Hepatocyte (in vitro differentiated cells): ENCODE measurements at regions not wholly inside any gene's neighbourhood (a gene's known extent, or its start where the extent isn't known, plus 50 kb on each side); places are given as distances from the start of the nearest gene placed in this dataset.

Experiments
- DNase-seq: peaks from one replicate; pipeline ENCODE4 v3.0.0-alpha.2; 2016; ENCODE audit warnings: low spot score
- H2AFZ ChIP-seq: fragments of 200-600 bp; sonication (generic); 2 replicates; pipeline ENCODE4 v1.6.0; 2016; ENCODE audit warnings: antibody characterized with exemption, mild to moderate bottlenecking
- H3K27ac ChIP-seq: fragments of 200-600 bp; sonication (generic); 2 replicates; pipeline ENCODE4 v1.5.1; 2016; ENCODE audit warnings: mild to moderate bottlenecking
- H3K27me3 ChIP-seq: fragments of 200-600 bp; sonication (generic); 2 replicates; pipeline ENCODE4 v1.6.1; 2016
- H3K36me3 ChIP-seq: fragments of 200-600 bp; sonication (generic); replicated peaks from 2 replicates; pipeline ENCODE4 v1.5.1; 2016; ENCODE audit warnings: low read depth; ENCODE audit not compliant: insufficient read depth
- H3K4me1 ChIP-seq: fragments of 200-600 bp; sonication (generic); 2 replicates; pipeline ENCODE4 v1.5.1; 2016; ENCODE audit warnings: mild to moderate bottlenecking, moderate library complexity; ENCODE audit not compliant: insufficient read depth
- H3K4me2 ChIP-seq: fragments of 200-600 bp; sonication (generic); 2 replicates; pipeline ENCODE4 v1.6.0; 2016
- H3K4me3 ChIP-seq: fragments of 200-600 bp; sonication (generic); 2 replicates; pipeline ENCODE4 v1.5.1; 2016; ENCODE audit warnings: mild to moderate bottlenecking
- H3K79me2 ChIP-seq: fragments of 200-600 bp; sonication (generic); 2 replicates; pipeline ENCODE4 v1.6.0; 2017; ENCODE audit warnings: mild to moderate bottlenecking
- H3K9me2 ChIP-seq: fragments of 200-600 bp; sonication (generic); replicated peaks from 2 replicates; pipeline ENCODE4 v1.6.0; 2017; ENCODE audit warnings: mild to moderate bottlenecking; ENCODE audit not compliant: insufficient read depth
- H3K9me3 ChIP-seq: fragments of 200-600 bp; sonication (generic); 2 replicates; pipeline ENCODE4 v1.5.1; 2016; ENCODE audit warnings: low read depth, mild to moderate bottlenecking
- H4K20me1 ChIP-seq: fragments of 200-600 bp; sonication (generic); 2 replicates; pipeline ENCODE4 v1.6.0; 2016; ENCODE audit warnings: mild to moderate bottlenecking; ENCODE audit not compliant: insufficient read depth, poor library complexity, severe bottlenecking
- EZH2 ChIP-seq: fragments of 200-600 bp; sonication (generic); IDR thresholded peaks from 2 replicates; pipeline ENCODE4 v1.6.1; 2016; ENCODE audit warnings: antibody characterized with exemption, mild to moderate bottlenecking, borderline replicate concordance
- EZH2phosphoT487 ChIP-seq: fragments of 200-600 bp; sonication (generic); IDR thresholded peaks from one replicate; pipeline ENCODE4 v1.6.1; 2018; ENCODE audit warnings: antibody characterized with exemption, mild to moderate bottlenecking, low read depth, moderate library complexity; ENCODE audit not compliant: unreplicated experiment, severe bottlenecking
- WGBS: methylation state at CpG from one replicate; pipeline ENCODE4 v1.1.6; 2016; ENCODE audit warnings: low lambda C conversion rate; ENCODE audit errors: missing lambda C conversion rate; 5-methylcytosine and 5-hydroxymethylcytosine counted together
- TF ChIP-seq, protein P1 (sequence below): fragments of 200-600 bp; sonication (generic); IDR thresholded peaks from 2 replicates; pipeline ENCODE4 v1.5.1; 2016; ENCODE audit warnings: antibody characterized with exemption, mild to moderate bottlenecking; ENCODE audit not compliant: poor library complexity

DNA sequence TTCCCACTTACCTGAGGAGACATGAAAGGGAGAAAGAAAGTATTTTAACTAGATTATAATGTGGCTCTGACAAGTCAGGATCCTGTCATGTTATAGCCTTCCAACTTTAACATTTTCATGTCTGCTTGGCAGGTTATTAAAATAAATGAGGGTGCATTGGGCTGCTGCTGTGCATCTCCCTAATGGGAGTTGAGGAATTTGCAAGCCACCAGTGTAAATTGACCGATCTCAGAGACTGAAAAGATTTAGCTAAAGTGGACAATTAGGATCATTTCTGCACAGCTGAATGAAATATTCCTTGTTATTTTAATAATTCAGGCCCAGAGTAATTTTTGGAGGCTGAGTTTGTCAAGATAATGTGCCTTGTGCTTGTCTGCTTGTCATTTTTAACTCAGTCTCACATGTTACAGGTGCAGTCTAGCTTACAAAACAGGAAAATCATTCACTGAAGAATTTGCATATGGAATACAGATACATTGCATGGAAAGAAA lies 366.3 kb upstream of the ADAMTS16 start:
- H3K36me3 ChIP-seq: no peaks in the 10 kb centered on the region
- H3K9me2 ChIP-seq: no peaks in the 10 kb centered on the region
- no peaks in the 10 kb centered on the region for H3K9me3 ChIP-seq
- H3K4me3 ChIP-seq: no peak overlapping the region
- H3K4me2 ChIP-seq: no peak overlapping the region
- H3K4me1 ChIP-seq: no peaks in the 10 kb centered on the region
- no peaks in the 10 kb centered on the region for H3K79me2 ChIP-seq
- H2AFZ ChIP-seq: no peak overlapping the region
- no peaks in the 10 kb centered on the region for H3K27me3 ChIP-seq
- WGBS: 83% methylated on average over 1 of the region's 1 CpG
- no peaks in the 10 kb centered on the region for H4K20me1 ChIP-seq
- no peak overlapping the region for H3K27ac ChIP-seq
- TF ChIP-seq, protein P1, sequence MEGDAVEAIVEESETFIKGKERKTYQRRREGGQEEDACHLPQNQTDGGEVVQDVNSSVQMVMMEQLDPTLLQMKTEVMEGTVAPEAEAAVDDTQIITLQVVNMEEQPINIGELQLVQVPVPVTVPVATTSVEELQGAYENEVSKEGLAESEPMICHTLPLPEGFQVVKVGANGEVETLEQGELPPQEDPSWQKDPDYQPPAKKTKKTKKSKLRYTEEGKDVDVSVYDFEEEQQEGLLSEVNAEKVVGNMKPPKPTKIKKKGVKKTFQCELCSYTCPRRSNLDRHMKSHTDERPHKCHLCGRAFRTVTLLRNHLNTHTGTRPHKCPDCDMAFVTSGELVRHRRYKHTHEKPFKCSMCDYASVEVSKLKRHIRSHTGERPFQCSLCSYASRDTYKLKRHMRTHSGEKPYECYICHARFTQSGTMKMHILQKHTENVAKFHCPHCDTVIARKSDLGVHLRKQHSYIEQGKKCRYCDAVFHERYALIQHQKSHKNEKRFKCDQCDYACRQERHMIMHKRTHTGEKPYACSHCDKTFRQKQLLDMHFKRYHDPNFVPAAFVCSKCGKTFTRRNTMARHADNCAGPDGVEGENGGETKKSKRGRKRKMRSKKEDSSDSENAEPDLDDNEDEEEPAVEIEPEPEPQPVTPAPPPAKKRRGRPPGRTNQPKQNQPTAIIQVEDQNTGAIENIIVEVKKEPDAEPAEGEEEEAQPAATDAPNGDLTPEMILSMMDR: no peak
- TF ChIP-seq EZH2 (no peak), EZH2phosphoT487 (no peak)
- no peak for DNase-seq

DNA sequence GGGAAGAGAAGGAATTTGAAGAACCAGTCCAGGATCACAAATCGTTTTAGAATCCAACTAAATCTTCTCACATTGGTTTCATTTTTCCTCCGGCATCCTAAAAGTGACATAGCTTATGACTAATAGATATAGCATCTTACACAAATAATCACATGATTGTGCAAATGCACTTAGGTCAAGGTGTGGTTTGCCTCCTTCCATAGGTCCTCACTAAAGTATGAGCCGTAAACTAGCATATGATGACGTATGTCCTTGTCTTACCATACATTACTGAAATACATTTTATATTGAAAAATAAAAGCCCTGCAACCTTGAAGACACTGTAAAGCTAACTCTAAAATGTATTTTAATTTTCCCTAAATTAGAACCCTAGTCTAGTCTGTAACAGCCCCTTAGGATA lies 362.7 kb upstream of the ADAMTS16 start:
- H3K4me3 ChIP-seq: no peak overlapping the region
- no peaks in the 10 kb centered on the region for H3K27me3 ChIP-seq
- no peaks in the 10 kb centered on the region for H3K4me1 ChIP-seq
- H4K20me1 ChIP-seq: no peaks in the 10 kb centered on the region
- H3K9me2 ChIP-seq: no peaks in the 10 kb centered on the region
- TF ChIP-seq EZH2phosphoT487 (no peak), EZH2 (no peak)
- TF ChIP-seq, protein P1: no peak
- H3K4me2 ChIP-seq: no peak overlapping the region
- H3K36me3 ChIP-seq: no peaks in the 10 kb centered on the region
- H2AFZ ChIP-seq: no peak overlapping the region
- no peaks in the 10 kb centered on the region for H3K9me3 ChIP-seq
- whole genome bisulfite sequencing: 89% methylated on average over 4 of the region's 4 CpGs
- DNase-seq: no peak
- H3K27ac ChIP-seq: no peak overlapping the region
- H3K79me2 ChIP-seq: no peaks in the 10 kb centered on the region

DNA sequence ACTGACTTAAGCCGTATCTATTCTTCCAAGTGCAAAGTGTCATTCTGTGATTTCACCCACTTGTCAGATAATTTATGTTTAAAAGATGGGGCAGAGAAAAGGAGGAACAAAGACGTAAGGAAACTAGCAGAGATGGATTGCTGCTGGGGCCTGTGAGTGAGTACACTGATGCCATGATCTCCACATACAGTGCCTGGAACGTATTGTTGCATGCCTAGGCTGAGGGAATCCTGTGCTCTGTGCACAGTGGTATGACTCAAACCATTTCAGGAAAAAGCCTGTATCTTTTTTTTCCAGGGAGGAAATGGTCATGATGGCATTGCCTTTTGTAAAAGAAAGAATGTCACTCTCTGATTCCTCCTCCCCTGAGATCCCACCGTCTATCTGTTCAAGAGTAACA lies 359.5 kb upstream of the ADAMTS16 start:
- no peaks in the 10 kb centered on the region for H4K20me1 ChIP-seq
- no peaks in the 10 kb centered on the region for H3K4me1 ChIP-seq
- H3K4me2 ChIP-seq: no peak overlapping the region
- no peaks in the 10 kb centered on the region for H3K9me3 ChIP-seq
- TF ChIP-seq, protein P1: no peak
- no peak for TF ChIP-seq EZH2phosphoT487
- no peak for TF ChIP-seq EZH2
- H3K27ac ChIP-seq: no peak overlapping the region
- no peaks in the 10 kb centered on the region for H3K27me3 ChIP-seq
- WGBS: 84% methylated on average over 4 of the region's 4 CpGs
- H3K9me2 ChIP-seq: no peaks in the 10 kb centered on the region
- no peak for DNase-seq
- H3K79me2 ChIP-seq: no peaks in the 10 kb centered on the region
- H3K36me3 ChIP-seq: no peaks in the 10 kb centered on the region
- no peak overlapping the region for H2AFZ ChIP-seq
- H3K4me3 ChIP-seq: no peak overlapping the region

DNA sequence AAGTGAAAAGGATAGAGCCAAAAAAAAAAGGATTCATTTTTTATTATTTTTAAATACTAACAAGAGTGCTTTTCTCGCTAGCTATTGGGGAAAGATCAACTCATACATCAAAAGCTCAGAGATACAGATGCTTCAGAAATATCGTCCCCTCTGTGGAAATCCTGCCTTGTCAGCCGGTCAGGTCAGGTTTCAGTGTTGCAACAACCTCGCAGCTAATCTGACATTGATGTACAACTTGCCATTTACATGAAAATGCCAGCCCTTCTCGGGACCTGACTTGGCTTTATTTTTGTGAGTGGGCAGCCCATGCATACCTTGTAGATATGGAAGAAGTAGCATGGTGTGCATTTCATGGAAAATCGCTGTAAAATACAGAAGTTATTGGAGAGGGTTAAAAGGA lies 358.8 kb upstream of the ADAMTS16 start:
- no peak for TF ChIP-seq EZH2phosphoT487
- TF ChIP-seq EZH2: no peak
- TF ChIP-seq, protein P1: no peak
- Histone ChIP-seq H3K9me3 (no peaks in the 10 kb centered on the region), H4K20me1 (no peaks in the 10 kb centered on the region), H3K4me3 (no peak overlapping the region), H3K9me2 (no peaks in the 10 kb centered on the region), H3K27ac (no peak overlapping the region), H3K4me2 (no peak overlapping the region), H2AFZ (no peak overlapping the region), H3K79me2 (no peaks in the 10 kb centered on the region), H3K4me1 (no peaks in the 10 kb centered on the region), H3K36me3 (no peaks in the 10 kb centered on the region), H3K27me3 (no peaks in the 10 kb centered on the region)
- no peak for DNase-seq
- 73% methylated on average over 6 of the region's 6 CpGs for WGBS
